Stomach (tissue), 4 donors: ENCODE measurements at regions not wholly inside any gene's neighbourhood (a gene's known extent, or its start where the extent isn't known, plus 50 kb on each side); places are given as distances from the start of the nearest gene placed in this dataset.

Experiments used
- CTCF ChIP-seq, 7 experiments: fragments of 450-650 bp in 4 of 7; fragments of 200-600 bp in 3 of 7; sonication (generic) in 3 of 7; IDR thresholded peaks; one replicate each; pipeline ENCODE4 v1.5.1; 2016 to 2019; ENCODE audit warnings: antibody characterized with exemption in 7 of 7, control low read depth in 2 of 7, mild to moderate bottlenecking in 1 of 7
- EP300 ChIP-seq: sonication (generic); formaldehyde crosslinking; IDR thresholded peaks from one replicate; pipeline ENCODE4 v1.6.1; 2017; ENCODE audit warnings: antibody characterized with exemption
- POLR2A ChIP-seq, 4 donors: fragments of 450-650 bp; IDR thresholded peaks; one replicate each; pipeline ENCODE4 v1.6.1; 2016; ENCODE audit warnings: antibody characterized with exemption in 4 of 4, control low read depth in 2 of 4, mild to moderate bottlenecking in 1 of 4, moderate library complexity in 1 of 4

GRCh38 chr12:86796550-86796949 is 540.4 kb upstream of the MGAT4C start:
- TF ChIP-seq EP300: no peak
- TF ChIP-seq CTCF (IDR thresholded peaks at IDR 0.05): no peak
- no peak for TF ChIP-seq POLR2A (IDR thresholded peaks at IDR 0.05)
